NCI-H2081 (cell line): ENCODE measurements at regions not wholly inside any gene's neighbourhood (a gene's known extent, or its start where the extent isn't known, plus 50 kb on each side); places are given as distances from the start of the nearest gene placed in this dataset.

Experiments used
- DNase-seq, 2 experiments: peaks; one replicate each; lab custom pipeline; 2025; lab: John Stamatoyannopoulos, UW

DNA sequence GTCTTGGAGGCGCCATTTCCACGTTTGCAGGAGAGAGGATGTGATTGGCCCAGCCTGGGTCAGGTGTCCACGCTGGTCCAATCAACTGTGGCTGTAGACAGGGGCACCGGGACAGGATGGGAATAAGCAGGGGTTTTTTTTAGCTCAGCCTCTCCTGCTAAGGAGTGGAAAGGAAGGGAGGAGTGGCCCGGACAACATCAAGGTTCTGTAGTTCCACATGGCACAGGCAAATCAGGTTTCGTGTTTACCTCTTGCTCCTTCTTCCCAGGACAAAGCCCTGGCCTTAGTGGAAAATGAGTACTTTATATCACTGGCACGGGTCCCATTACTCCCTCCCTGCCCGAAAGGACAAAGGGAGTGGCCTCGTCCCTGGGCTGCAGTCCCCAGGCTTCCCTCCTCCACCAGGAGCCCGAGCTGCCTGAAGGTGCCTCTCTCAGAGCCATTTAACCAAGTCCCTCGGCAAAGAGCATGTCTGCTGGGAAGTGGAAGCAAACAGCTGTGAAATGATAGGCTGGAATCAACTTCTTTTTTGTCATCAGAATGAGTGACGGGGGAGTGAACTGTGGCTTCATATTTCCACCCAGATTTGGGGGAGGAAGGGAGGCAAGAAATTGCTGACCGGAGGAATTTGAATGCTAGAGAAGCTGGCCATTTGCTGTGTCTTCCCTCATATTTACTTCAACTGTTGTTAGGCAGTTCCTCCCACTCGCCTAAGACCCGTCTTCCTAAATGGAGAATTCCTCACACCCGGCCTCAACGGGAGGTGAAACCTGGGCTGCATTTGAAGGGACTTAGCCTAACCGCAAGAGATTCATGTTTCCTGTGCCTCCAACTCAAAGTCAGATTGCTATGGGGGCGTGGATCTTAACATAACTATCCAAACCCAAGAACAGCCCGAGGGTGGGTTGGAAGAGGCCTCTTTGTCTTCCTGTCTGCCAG lies 84.9 kb upstream of the SLC44A3 start:
- DNase-seq: no peak

DNA sequence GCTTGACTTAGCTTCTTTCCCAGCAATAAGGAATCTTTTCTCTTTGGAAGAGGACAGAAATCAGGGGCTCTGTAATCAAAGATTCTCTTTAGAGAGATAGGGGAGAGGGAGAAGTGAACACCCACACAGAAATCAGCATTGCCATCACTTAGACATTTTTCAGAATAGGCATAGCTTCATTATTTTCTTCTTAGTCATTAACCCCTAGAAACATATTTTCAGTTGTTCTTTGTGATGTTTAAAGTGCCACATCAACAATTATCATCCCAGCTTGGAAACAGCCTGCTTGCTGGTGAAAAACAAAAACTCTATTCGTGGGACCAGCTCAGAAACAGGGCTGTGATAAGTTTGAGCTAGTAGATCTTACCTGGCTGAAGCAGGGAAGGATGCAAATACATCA lies 88.3 kb upstream of the SLC44A3 start:
- no peak for DNase-seq

DNA sequence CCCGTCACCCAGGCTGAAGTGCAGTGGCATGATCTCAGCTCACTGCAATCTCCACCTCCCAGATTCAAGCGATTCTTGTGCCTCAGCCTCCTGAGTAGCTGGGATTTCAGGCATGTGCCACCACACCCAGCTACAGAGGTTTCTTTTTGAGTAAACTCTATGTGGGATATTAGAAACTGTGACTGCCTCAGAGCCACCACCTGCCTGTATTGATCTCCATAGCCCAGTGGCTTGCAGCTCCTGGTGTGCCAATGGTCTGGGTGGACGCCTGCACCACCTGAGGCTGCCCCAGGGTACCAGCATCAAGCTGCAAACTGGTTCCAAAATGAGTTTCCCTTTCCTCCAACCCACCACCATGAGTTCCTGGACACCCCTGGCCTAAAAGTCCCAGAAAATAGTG lies 89.7 kb upstream of the SLC44A3 start:
- DNase-seq: no peak

DNA sequence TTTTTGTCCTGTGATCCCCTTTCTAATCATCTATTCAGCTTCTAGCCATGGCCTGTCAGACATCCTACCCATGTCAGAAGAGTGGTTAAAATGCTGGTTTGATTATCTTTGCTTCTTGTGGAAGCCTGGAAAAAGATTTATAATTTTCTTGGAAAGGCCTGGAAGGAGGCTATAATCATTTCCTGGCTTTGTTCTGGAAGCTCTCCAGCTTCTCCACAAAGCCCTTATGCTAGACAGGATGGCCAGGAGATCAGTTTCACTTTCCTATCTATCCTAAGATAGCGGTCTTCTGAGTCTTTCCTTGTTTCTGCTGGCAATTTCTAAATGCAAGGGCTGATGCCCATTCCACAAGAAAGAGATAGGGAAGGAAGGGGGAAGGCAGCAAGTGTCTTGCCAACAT lies 90.9 kb upstream of the SLC44A3 start:
- DNase-seq: no peak

DNA sequence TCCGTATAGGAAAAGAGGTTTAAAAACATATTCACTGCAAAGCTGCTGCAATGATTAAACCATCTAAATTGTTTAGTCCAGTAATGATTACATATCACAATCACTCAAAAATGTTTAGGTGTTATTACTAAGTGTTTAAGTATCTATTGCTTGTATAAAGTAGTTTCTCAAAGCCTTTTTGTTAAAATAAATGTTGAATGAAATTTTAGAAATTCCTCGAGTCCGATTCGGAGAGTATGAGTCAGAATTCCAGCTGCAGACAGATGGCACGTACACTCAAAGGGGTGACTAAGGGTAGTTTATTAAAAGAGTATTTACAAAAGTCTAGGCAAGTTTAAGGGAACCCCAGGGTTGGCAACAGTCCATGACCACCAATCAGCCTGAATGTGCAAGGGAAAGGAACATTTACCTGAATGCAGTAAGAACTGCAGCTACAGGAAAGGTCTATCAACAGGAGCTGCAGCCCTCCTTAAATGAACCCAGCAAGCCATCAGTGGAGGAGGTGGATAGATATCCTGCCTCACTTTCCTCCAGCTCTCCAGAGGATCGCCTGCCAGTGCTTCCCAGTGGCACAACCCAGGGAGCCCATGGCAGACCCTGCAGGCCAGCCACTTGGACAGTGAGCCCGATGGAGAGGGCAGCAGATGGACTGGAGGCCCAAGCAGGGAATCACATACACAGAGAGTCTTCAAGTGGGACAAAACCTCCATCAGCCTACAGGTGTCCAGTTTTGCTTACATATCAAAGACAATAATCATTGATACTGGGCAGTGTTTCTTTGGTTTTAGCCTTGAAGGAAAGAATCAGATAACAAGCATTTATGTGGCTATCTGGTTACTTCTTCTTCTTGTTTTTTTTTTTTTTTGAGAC lies 92.1 kb upstream of the SLC44A3 start:
- DNase-seq: no peak

DNA sequence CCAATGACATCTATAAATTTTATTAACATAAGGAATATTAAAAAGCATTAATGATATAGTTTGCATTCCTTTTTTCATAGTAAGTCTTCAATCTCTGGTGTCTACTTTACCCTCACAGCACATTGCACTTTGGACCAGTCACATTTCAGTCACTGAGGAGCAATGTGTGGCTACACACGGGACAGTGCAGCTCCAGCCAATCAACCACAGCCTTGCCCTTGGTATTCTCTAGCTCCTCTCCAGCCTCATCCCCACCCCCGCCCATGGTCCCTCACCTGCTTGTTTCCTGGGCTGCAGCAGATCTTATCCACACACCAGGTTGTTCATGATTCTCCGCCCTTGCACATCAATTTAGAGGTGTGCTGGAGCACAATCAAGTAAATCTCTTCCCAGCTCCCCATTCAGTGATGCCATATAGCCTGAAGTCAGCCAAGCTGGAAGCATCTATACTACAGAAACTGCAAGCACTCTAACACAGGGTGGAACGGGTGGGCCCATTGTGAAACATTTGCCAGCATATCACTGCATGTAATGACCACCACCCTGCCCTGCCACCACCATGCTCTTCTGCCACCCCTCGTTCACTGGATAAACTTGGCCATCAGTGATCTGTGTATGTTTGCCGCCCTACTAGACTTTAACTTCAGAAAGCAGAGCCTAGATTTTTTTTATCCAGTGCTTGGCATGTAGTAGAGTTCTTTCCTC lies 93.0 kb upstream of the SLC44A3 start:
- DNase-seq: no peak

DNA sequence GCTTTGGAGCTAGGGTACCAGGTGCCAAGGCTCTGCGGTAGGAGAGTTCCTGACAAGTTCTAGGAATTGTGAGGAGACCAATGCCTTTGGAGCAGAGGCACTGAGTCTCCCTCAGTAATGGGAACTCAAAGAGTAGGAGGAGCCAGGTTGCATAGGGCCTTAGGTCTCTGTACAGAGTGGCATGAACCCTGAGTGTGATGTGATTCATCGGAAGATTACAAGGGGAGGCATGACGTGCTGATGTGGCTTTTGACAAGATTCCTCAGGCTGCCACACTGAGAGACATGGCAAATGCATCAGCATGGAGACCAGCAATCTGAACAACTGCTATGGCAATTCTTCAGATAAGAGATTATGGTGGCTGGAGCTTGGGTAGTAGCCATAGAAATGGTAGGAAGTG lies 94.6 kb upstream of the SLC44A3 start:
- DNase-seq: no peak

DNA sequence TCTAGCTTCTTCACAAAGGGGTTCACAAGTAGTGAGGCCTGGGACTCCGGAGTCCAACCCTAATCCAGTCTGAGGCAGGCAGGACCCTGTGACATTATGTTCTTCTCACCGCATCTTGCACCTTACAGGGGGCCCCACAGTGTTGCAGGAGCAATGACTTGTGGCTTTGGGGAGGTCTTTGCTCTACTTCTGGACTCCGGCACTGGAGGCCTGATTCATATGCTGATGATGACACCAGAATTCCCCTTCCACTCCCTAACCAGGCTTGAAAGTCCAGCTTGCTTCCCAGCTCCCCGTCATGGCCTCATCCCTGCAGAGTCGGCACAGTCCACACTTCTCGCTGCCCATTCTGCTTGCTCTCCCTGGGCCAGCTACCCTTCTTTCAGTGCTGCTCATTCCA lies 96.3 kb upstream of the SLC44A3 start:
- no peak for DNase-seq

DNA sequence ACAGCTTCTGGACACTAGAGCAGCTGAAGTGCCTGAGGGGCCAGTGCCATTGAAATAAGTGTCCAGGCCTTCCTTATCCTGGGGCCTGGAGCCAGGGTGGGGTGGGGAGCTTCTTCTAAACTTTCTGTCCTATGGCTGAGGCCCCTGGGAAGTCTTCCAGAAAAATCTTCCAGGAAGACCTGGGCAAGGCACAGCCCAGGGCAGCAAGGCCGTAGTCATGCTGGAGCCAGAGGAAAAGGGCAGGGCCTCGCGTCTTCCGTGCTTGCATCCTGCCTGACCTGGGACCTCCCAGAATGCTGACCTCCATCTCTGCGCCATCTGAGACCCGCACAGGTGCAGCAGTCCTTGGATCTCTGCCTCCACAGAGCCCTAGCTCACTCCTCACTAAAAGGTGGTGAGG lies 96.7 kb upstream of the SLC44A3 start:
- no peak for DNase-seq

DNA sequence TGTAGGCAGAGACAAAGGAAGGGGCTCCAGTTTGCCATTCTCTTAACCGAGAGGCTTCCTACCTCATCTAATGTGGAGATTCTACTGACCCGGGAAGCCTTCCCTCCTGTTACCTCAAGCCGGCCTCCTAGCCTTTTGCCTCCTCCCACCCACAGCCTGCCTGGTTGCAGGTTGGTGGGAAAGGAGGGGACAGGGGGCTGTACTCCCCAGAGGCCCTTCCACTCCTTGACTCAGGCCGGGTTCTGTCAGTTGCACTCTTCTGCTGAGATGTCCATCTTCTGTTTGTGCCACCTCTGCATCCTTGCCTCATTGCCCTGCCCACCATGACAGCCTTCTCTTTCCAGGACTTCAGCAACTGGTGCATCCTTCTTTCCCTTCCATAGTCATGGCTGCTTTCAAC lies 98.0 kb upstream of the SLC44A3 start:
- DNase-seq: no peak

DNA sequence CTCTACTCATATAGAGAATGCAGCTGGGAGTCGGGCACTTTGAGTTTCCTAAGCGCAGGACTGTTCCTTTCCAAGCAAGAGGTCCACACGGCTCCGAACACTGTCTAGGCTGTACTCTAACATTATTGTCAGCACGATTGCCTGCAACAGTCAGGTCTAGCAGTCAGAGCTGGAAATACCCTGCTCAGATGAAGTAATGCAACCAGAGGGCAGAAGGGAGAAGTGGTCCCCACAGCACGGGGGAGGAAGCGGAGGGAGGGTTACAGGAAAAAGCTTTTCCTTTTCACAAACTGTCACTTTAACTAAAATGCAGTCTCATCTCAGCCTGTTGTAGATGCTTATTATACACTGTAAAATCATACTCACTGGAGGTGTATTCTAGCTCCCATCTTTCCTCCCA lies 98.9 kb upstream of the SLC44A3 start:
- DNase-seq: no peak

DNA sequence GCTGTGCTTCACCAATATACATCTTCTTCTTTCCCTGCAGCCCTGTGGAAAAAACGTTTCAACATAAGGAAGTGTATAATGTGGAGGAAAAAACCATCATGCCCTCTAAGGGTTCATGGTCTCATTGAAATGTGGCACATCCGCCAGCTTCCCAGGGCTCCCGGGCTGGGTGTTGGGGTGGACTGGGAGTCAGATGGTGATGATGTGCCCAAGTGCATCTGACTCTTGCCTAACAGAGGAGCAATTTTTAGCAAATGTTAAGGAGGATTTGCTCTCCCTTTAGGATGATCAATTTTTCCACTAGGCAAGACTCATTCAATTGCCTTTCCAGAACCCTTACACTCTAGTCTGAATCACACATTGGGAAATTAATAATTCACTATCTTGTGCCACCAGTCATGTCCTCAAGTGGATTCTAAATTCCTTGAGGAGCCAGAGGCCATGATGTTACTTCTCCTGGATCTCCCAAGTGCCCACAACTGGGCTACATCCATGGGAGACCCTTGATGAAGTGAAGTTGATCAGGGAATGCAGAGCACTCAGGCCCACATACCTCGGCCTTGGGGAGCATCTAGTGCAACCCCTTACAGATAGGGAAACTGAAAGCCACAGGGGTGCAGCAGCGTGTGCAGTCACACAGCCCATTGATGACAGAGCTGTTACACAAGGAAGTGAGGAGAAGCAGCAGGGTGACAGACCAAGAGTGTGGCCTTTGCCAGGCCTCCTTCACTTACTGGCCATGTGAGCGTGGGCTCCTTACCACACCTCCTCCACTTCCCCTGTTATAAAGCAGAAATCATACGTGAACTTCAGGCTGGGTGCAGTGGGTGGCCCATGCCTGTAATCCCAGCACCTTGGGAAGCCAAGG lies 100.0 kb upstream of the SLC44A3 start:
- no peak for DNase-seq

DNA sequence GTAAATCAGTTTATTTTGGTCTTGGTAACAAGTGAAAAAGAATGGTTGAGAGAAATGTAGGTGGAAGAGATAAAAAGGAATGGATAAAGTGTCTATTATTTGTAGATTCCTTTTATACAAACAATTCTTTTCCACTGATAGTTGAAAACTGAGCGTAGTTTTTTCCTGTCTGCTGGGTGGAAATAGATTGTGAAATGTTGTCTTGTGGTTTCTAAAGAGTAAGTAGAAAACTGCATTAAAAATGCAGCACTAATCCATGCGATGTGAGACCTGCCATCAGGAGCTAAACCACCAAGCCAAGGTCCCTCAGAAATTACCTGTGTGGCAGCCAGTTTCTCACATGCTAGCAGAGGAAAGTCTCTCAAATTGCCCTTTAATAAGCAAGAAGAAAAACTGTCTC lies 103.2 kb upstream of the SLC44A3 start:
- DNase-seq: no peak

DNA sequence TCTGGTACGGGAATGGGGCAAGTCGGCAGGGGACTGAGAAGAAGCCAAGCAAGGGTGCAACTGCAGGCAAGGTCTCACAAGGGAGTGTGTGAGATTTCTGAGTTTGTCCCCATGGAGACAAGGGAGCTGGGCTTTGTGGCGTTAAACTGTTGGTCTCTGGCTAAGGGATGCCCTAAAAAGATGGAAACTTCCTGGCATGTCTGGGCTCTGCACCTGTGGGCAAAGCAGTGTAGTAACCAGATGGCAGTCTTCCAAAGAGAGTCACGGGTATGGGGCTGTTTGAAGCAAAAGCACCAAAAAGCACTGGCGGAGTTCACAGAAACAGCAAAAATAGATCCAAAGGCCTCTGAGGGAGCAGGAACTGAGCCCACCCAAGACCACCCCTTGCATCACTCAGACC lies 104.8 kb upstream of the SLC44A3 start:
- DNase-seq: no peak

DNA sequence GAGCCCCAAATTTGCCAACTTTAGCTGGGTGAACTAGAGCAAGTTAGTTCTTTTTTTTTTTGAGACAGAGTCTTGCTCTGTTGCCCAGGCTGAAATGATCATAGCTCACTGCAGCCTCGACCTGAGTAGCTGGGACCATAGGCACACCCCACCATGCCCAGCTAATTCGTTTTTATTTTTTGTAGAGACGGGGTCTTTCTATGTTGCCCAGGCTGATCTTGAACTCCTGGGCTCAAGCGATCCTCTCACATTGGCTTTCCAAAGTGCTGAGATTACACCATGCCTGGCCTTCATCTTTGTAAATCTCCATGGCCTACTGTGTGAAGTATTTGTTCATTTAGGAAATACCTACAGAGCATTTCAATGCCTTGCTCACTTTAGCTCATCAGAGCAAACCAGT lies 105.6 kb upstream of the SLC44A3 start:
- no peak for DNase-seq

DNA sequence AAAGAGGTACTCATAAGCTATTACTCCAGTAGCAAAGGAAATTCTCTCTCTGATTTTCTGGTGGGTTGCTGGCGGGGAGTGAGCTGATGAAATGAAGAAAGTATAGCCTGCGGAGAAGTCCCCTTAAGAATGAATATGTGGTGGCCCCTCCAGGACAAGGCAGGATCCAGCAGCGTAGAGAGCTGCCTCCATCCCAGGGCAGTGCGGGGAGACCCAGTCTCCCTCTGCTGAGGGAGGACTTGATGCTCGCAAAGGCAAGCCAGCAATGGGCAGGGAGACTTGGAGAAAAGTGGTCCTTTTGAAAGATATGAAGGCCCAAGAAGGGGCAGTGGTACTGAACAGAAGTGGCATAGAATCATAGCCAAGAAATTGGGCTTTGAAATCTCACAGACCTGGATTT lies 106.0 kb upstream of the SLC44A3 start:
- DNase-seq: no peak

DNA sequence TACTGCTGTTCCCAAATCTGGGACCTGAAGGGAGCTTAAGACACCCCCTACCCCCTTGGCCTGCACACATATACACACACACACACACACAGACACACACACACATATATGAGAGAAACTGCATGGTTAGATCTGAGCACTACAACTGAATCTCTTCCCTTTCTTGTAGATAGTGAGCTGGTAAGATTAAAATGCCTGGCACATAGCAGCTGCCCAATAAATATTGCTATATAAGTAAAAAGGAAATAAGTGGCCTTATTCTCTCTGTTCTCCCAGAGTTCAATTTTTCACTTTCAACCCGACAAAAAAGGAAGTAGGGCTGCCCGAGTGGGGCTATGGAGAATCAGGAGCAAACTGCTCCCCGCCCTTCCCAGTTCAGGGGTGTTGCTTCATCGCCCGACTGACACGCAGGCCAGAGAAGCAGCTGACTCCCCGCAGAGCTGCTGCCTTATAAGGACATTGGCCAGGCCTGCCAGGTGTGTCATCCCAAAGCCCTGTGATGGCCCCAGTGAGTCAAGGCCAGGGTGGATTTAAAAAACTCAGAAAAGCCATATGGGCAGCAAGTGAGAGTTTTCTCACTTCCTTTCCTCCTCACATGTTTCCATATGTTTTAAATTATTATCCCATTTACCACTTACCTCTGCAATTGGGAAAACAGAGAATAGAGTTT lies 106.5 kb upstream of the SLC44A3 start:
- DNase-seq: no peak

DNA sequence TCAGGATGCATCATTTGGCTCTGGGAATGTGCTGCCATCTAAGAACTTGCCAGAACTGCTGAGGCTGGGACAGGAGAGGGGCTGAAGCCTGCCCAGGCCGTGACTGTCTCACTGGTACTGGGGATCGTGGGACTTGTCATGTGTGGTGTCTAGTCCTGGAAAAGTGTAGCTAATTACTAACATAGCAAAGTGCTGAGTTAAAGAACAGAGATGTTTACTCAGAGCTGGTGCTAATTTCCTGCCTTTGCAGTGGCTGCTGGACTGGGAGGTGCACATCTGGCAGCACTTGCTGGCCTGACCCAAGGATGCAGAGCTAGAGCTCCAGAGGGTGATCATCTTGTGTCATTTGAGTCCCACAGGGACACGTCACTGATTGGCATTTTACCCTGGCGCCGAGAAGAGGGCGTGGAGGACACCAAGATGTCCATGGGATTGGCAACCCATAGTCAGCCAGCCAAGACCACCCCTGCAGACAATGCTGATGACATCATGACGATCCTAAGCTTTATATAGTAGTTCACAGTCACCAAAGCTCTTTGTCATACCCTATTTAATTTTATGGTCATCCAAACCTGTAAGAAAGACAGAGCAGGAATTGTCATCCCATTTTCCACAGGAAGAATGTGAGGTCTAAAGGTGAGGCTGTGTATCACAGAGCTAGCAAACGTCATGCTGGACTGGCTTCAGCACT lies 110.1 kb upstream of the SLC44A3 start:
- no peak for DNase-seq

DNA sequence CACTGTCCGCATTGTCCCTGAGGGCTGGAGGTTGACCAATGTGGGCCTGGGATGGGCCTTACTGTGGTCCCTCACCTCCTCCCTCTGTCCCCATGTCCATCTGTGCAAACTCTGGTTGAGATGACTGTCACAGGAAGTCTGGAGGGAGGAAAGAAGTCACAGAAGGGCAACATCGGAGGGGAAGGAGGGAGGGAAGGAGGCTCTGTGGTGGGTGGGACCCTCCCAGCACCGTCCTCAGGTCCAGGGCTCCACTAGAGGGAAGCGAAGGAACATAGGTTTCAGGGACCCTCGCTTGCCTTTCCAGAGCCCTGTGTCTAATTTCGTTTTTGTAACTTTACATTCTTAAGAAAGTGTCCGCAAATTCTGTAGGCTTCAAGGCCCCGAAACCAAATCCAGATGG lies 111.3 kb upstream of the SLC44A3 start:
- no peak for DNase-seq

DNA sequence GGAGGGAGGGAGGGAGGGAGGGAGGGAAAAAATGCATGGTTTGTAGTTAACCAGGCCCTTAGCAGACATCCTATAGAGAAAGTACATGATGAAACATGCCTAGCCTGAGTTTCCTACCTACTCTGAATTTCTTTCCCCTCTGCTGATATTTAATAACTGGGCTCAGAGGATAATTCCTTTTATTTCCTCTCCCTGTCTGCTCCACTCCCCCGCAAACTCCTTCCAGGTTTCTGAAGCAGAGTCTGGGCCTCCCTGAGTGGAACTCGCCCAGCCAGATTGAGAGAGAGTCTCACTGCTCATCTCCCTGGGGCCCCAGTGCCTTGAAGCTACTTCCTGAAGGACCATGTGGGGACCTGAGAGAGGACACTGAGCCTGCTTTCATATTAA lies 111.9 kb upstream of the SLC44A3 start:
- DNase-seq: no peak
